GM23248 (cell line): ENCODE measurements at regions not wholly inside any gene's neighbourhood (a gene's known extent, or its start where the extent isn't known, plus 50 kb on each side); places are given as distances from the start of the nearest gene placed in this dataset.

Experiments
- EZH2 ChIP-seq: fragments of 200-600 bp; sonication (generic); IDR thresholded peaks from 2 replicates; pipeline ENCODE4 v1.6.1; 2018; ENCODE audit warnings: antibody characterized with exemption, mild to moderate bottlenecking; ENCODE audit not compliant: insufficient read depth, poor library complexity, severe bottlenecking
- EZH2phosphoT487 ChIP-seq: fragments of 200-600 bp; sonication (generic); IDR thresholded peaks from 2 replicates; pipeline ENCODE4 v1.6.1; 2018; ENCODE audit warnings: antibody characterized with exemption, moderate library complexity, mild to moderate bottlenecking, low read depth; ENCODE audit not compliant: insufficient read depth

GRCh38 chr7:42763137-42763551 lies 148.7 kb downstream of the C7orf25 start:
- TF ChIP-seq EZH2phosphoT487 (no peak), EZH2 (no peak)
